ENCODE measurements at regions not wholly inside any gene's neighbourhood (a gene's known extent, or its start where the extent isn't known, plus 50 kb on each side); places are given as distances from the start of the nearest gene placed in this dataset.

DNA sequence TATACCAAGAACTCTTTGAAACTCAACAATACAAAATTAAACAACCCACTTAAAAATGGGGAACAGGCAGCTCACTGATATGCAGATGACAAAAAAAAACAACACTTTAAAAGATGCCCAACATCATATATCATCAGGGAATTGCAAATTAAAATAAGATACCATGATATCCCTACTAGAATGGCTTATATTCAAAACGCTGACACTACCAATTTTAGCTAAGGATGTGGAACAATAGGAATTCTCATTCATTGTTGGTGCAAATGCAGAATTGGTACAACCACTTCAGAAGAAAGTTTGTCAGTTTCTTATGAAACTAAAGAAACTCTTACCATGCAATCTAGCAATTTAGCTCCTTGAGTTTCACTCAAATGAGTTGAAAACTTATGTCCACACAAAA, 259.0 kb upstream of the HS3ST1 start:
- DNase-seq (ENCODE audit: low read depth), result no peak
- no peak overlapping the region for H3K4me3 ChIP-seq (ENCODE audit: low read length)
- TF ChIP-seq, protein P1, sequence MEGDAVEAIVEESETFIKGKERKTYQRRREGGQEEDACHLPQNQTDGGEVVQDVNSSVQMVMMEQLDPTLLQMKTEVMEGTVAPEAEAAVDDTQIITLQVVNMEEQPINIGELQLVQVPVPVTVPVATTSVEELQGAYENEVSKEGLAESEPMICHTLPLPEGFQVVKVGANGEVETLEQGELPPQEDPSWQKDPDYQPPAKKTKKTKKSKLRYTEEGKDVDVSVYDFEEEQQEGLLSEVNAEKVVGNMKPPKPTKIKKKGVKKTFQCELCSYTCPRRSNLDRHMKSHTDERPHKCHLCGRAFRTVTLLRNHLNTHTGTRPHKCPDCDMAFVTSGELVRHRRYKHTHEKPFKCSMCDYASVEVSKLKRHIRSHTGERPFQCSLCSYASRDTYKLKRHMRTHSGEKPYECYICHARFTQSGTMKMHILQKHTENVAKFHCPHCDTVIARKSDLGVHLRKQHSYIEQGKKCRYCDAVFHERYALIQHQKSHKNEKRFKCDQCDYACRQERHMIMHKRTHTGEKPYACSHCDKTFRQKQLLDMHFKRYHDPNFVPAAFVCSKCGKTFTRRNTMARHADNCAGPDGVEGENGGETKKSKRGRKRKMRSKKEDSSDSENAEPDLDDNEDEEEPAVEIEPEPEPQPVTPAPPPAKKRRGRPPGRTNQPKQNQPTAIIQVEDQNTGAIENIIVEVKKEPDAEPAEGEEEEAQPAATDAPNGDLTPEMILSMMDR (conservative IDR thresholded peaks at IDR 0.05; ENCODE audit: low read depth, low read length), result no peak

DNA sequence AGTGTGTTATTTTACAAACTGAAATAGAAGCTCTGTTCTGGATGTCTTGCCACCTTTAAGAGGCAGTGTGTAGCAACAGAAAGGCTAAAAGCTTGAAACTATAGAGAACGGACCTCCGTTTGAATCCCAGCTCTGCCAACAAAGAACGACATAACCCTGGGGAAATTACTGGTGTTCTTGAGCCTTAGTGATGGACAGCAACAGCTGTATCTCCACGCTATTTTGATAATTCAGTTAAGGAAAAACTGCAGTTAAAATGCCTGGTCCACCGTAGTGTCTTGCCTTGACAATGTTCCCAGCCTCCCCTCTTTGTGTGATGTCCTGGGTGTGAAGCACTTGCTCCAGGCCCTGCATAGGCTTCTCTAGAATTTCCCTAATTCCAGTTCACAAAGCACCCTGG, 256.8 kb upstream of the HS3ST1 start:
- no peak for DNase-seq (ENCODE audit: low read depth)
- TF ChIP-seq, protein P1 (conservative IDR thresholded peaks at IDR 0.05; ENCODE audit: low read depth, low read length), result no peak
- H3K4me3 ChIP-seq (ENCODE audit: low read length), result no peak overlapping the region

DNA sequence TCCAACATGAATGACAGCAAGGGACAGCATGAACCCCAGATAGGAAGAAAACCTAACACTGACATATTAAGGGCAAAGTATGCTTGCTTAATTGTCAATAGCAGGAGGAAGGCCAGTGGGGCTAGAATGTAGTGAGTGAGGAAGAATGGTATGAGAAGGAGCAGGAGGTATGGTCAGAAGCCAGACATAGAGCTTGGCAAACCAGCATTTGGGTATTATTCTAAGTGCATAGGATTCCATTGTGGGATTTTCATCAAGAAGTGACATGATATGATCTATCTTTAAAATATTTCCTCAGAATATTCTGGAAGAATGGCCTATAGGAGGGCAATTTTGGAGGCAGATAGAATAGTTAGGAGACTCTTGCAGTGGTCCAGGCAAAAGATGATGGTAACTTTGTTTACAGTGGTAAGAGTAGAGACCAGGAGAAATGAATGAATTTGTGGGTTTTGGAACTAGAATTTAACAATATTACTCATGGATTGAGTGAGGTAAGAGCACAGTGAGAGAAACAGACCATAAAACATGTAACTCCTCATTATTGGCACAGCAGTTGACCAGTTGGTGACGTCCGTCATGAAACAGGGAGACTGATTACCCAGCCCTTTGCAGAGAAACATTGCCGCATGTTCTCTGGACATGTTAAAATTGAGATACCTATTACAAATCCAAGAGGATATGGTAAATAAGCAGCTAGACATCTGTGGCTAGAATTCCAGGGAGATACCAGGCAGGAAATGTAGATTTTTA, 246.5 kb upstream of the HS3ST1 start:
- DNase-seq (ENCODE audit: low read depth), result no peak
- TF ChIP-seq, protein P1 (conservative IDR thresholded peaks at IDR 0.05; ENCODE audit: low read depth, low read length), result no peak

DNA sequence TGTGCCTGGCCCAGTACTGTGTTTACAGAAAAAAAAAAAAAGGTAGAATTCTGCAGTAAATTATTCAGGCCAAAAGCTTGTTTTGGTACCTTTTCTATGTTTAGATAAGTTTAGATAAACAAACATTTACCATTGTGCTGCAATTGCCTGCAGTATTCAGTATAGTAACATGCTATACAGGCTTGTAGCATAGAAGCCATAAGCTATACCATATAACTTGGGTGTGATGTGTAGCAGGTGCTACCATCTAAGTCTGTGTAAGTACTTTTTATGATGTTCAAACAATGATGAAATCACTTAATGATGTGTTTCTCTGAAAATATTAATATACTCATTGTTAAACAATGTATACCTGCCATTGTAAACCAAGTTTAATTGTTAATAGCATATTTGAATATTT, 241.6 kb upstream of the HS3ST1 start:
- no peak overlapping the region for H3K4me3 ChIP-seq (ENCODE audit: low read length)
- TF ChIP-seq, protein P1 (conservative IDR thresholded peaks at IDR 0.05; ENCODE audit: low read depth, low read length), result no peak
- DNase-seq (ENCODE audit: low read depth), result no peak

More for the DNA sequence above, 246.5 kb upstream of the HS3ST1 start:
- H3K4me3 ChIP-seq (ENCODE audit: low read length), result no peak overlapping the region

DNA sequence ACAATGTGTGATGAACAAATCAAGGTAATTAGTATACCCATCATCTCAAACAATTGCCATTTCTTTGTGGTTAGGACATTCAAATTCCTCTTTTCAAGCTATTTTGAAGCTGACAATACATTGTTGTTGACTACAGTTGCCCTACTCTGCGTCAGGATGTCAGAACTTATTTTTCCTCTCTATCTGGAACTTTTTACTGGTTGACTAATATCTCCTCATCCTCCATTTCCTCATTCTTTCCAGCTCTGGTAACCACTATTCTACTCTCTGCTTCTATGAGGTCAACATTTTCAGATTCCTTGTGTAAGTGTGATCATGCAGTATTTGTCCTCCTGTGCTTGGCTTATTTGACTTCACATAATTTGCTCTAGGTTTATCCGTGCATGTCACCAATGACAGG, 240.5 kb upstream of the HS3ST1 start:
- DNase-seq (ENCODE audit: low read depth), result no peak
- no peak overlapping the region for H3K4me3 ChIP-seq (ENCODE audit: low read length)
- TF ChIP-seq, protein P1 (conservative IDR thresholded peaks at IDR 0.05; ENCODE audit: low read depth, low read length), result no peak

DNA sequence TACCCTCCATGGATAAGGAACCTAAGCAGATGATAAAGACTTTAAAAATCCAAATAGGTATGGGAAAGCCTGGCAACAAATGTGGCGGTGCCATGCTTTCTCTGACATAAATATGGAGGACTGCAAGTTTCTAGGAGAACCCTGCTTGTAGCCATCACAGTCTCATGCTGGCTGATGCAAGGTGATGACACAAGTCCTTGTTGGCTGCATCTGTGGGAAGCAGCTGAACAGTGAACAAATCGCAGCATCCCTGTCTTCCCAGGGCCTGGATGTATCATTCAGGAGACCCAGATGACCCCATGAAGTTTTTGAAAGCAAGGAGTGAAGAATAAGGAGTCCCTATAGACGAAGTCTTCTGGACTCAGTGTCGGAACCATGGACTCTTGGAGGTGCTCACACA, 234.4 kb upstream of the HS3ST1 start:
- H3K4me3 ChIP-seq (ENCODE audit: low read length), result no peak overlapping the region
- TF ChIP-seq, protein P1 (conservative IDR thresholded peaks at IDR 0.05; ENCODE audit: low read depth, low read length), result no peak
- no peak for DNase-seq (ENCODE audit: low read depth)

Data from retinal pigment epithelial cell (primary cell).